ENCODE measurements at regions not wholly inside any gene's neighbourhood (a gene's known extent, or its start where the extent isn't known, plus 50 kb on each side); places are given as distances from the start of the nearest gene placed in this dataset.

GRCh38 chr11:109856928-109857327, 236.3 kb upstream of the ZC3H12C start:
- no peak for TF ChIP-seq CTCF (IDR thresholded peaks at IDR 0.05)
- TF ChIP-seq POLR2A (IDR thresholded peaks at IDR 0.05), result no peak
- no peak for TF ChIP-seq POLR2AphosphoS5 (IDR thresholded peaks at IDR 0.05; ENCODE audit: insufficient read depth in 1 of 2, low read depth in 1 of 2)
